Thymus (tissue), 11 donors: ENCODE measurements at regions not wholly inside any gene's neighbourhood (a gene's known extent, or its start where the extent isn't known, plus 50 kb on each side); places are given as distances from the start of the nearest gene placed in this dataset.

ENCODE experiments used
- DNase-seq, 9 donors: peaks; one replicate each; pipeline ENCODE4 v3.0.0-alpha.2; 2013; ENCODE audit warnings: low spot score in 9 of 9, low read depth in 6 of 9, missing footprints in 1 of 9
- H3K27ac ChIP-seq, 2 donors: one replicate each; pipeline ENCODE4 v1.5.1; 2013; ENCODE audit warnings: control low read depth in 1 of 2, low read depth in 1 of 2, low read length in 1 of 2, mild to moderate bottlenecking in 1 of 2, moderate library complexity in 1 of 2
- H3K27me3 ChIP-seq, 2 donors: one replicate each; pipeline ENCODE4 v1.5.1; 2013; ENCODE audit warnings: low read length in 1 of 2; ENCODE audit not compliant: control insufficient read depth in 2 of 2, insufficient read depth in 1 of 2
- H3K36me3 ChIP-seq, 2 donors: one replicate each; pipeline ENCODE4 v1.5.1; 2013; ENCODE audit warnings: low read length in 1 of 2, mild to moderate bottlenecking in 1 of 2, moderate library complexity in 1 of 2; ENCODE audit not compliant: control insufficient read depth in 2 of 2, insufficient read depth in 2 of 2
- H3K4me1 ChIP-seq, 2 donors: one replicate each; pipeline ENCODE4 v1.5.1; 2013; ENCODE audit warnings: low read length in 2 of 2; ENCODE audit not compliant: control insufficient read depth in 2 of 2, insufficient read depth in 2 of 2
- H3K4me3 ChIP-seq, 2 donors: one replicate each; pipeline ENCODE4 v1.5.1; 2013; ENCODE audit warnings: low read length in 2 of 2, control low read depth in 1 of 2, mild to moderate bottlenecking in 1 of 2
- H3K9me3 ChIP-seq, 2 donors: one replicate each; pipeline ENCODE4 v1.5.1; 2013; ENCODE audit warnings: low read length in 1 of 2, mild to moderate bottlenecking in 1 of 2; ENCODE audit not compliant: control insufficient read depth in 2 of 2, insufficient read depth in 1 of 2
- whole genome bisulfite sequencing: extraction: QIAGEN DNeasy Blood & Tissue Kit; methylation state at CpG from one replicate; pipeline ENCODE4 v1.1.7; 2013; 5-methylcytosine and 5-hydroxymethylcytosine counted together
- donor health status: healthy.

DNA sequence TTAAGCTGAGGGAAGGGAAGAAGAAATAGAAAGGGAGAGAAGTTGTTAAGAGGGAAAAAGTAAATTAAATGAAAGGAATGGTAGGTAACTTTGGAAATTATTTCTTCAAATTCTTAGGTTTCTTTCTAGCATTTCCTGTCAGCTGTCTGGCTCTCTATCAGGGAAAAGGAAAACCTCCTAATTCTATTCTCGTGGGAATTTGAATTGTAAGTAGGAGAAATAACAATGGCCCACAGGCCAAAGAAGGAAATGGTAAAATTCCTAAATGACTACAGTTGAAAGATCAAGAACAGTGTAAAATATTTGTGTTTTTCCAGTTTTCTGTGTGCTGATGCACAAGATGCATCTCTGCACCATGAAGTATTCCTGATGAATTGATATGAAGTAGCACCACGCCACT is 173.0 kb downstream of the IBTK start:
- Histone ChIP-seq H3K4me1 (no peaks in the 10 kb centered on the region), H3K9me3 (no peaks in the 10 kb centered on the region), H3K27ac (no peak overlapping the region), H3K27me3 (no peaks in the 10 kb centered on the region), H3K36me3 (no peaks in the 10 kb centered on the region), H3K4me3 (no peak overlapping the region)
- 91% methylated on average over 2 of the region's 2 CpGs for WGBS
- DNase-seq = no peak

DNA sequence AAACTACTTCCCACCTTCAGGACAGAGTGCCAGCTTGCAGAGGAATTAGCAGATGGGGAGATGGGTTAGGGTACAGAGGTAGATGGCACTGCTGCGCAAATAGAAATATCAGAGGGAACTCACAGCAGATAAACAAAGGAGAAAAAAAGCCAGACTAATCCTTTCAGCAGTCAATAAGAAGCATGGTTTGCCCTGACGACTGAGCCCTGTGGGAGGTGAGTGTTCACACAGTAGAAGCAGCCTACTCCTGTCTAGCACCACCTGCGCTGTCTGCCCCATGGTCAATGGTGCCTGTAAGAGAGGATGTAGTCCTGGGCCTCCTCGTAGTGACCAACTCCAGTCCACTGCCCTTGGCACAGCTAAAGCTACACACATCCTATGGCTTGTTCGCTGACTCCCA is 174.1 kb downstream of the IBTK start:
- H3K27ac ChIP-seq = no peak overlapping the region
- H3K27me3 ChIP-seq = no peaks in the 10 kb centered on the region
- H3K9me3 ChIP-seq = no peaks in the 10 kb centered on the region
- WGBS = 91% methylated on average over 5 of the region's 5 CpGs
- no peak for DNase-seq
- no peaks in the 10 kb centered on the region for H3K36me3 ChIP-seq
- H3K4me3 ChIP-seq = no peak overlapping the region
- no peaks in the 10 kb centered on the region for H3K4me1 ChIP-seq

DNA sequence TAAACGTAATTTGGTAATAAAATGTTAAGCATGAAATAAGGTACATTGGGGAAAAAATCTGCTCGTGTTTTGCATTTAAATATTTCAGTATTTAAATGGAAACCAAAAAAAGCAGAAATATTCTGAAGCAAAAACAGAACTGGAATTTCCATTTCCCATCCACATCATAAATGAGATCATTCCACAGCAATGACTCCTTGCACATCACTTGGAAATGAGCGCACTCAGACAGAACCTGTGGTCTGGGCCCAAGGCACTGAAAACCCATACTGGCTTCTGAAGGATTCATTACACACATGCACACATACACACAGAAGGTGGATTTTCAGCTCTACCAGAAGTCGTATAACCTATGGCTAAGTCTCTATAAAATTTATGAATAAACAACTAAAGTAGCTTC is 174.8 kb downstream of the IBTK start:
- Histone ChIP-seq H3K27ac (no peak overlapping the region), H3K4me1 (no peaks in the 10 kb centered on the region), H3K36me3 (no peaks in the 10 kb centered on the region), H3K27me3 (no peaks in the 10 kb centered on the region), H3K4me3 (no peak overlapping the region), H3K9me3 (no peaks in the 10 kb centered on the region)
- no peak for DNase-seq
- 89% methylated on average over 4 of the region's 4 CpGs for WGBS

DNA sequence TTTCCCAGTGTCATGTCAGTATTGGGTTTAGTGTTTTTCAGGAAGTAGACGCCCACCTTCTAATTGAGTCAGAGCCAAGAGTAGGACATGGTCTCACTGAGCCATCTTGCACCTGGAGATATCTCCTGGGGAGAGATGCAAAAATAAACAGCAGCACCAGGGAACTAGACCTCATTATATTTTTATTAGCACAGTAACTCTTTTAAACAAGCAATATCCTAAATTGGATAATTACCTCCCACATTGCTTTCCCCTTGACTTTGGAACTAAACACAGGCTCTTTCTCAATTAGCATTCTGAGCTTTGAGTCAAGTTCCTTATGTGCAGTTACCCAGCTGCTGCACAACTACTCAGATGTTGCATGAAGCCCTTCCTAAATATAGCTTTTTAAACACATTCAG is 175.4 kb downstream of the IBTK start:
- Histone ChIP-seq H3K9me3 (no peaks in the 10 kb centered on the region), H3K27ac (no peak overlapping the region), H3K36me3 (no peaks in the 10 kb centered on the region), H3K4me1 (no peaks in the 10 kb centered on the region), H3K27me3 (no peaks in the 10 kb centered on the region), H3K4me3 (no peak overlapping the region)
- WGBS = 82% methylated on average over 1 of the region's 1 CpG
- no peak for DNase-seq

DNA sequence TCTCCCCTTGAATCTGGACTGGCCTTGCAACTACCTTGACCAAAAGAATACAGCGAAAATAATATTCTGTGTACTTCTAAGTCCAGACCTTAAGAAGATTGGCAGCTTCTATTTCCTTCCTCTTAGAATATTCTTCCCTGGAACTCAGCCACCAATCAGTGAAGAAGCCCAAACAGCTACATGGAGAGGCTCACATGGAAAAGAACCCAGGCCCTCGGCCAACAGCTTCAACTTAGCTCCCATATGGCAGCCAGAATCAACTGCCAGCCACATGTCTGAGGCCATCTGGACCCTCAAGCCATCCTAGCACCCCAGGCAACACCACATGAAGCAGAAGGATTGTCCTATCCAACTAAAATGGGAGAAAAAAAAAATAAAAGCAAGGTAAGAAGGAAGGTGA is 178.8 kb downstream of the IBTK start:
- WGBS = 48% methylated on average over 2 of the region's 2 CpGs
- Histone ChIP-seq H3K27me3 (no peaks in the 10 kb centered on the region), H3K36me3 (no peaks in the 10 kb centered on the region), H3K9me3 (no peaks in the 10 kb centered on the region), H3K4me3 (no peak overlapping the region), H3K4me1 (no peaks in the 10 kb centered on the region), H3K27ac (no peak overlapping the region)
- DNase-seq = no peak

DNA sequence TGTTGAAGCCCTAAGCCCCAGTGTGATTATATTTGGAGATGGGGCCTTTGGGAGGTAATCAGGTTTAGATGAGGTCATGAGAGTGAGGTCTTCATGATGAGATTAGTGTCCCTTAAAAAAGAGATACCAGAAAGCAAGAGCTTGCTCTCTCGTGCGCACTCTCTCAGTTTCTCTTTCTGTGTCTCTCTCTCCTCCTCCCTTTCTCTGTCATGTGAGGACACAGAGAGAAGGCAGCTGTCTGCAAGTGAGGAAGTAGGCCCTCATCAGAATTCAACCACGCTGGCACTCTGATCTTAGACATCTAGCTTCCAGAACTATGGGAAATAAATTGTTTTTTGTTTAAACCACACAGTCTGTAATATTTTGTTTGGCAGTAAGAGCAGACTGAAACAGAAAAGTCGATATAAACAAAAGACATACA is 180.5 kb downstream of the IBTK start:
- Histone ChIP-seq H3K4me3 (no peak overlapping the region), H3K27me3 (no peaks in the 10 kb centered on the region), H3K4me1 (no peaks in the 10 kb centered on the region), H3K27ac (no peak overlapping the region), H3K36me3 (no peaks in the 10 kb centered on the region), H3K9me3 (no peaks in the 10 kb centered on the region)
- WGBS = 52% methylated on average over 4 of the region's 4 CpGs
- DNase-seq = no peak

DNA sequence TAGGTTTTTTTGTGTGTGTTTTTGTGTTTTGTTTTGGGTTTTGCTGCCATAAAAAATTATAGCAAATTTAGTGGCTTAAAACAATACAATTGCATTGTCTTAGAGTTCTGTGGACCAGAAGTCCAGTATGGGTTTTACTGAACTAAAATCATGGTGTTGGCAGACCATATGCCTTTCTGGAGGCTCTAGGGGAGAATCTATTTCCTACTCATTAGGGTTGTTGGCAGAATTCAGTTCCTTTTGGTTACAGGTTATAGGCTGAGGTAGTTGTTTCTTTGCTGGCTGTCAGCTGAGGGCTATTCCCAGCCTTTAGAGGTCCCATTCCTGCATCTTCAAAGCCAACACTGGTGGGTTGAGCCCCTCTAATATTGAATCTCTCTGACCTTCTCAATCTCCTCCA is 181.3 kb downstream of the IBTK start:
- Histone ChIP-seq H3K9me3 (no peaks in the 10 kb centered on the region), H3K4me3 (no peak overlapping the region), H3K27ac (no peak overlapping the region), H3K27me3 (no peaks in the 10 kb centered on the region), H3K36me3 (no peaks in the 10 kb centered on the region), H3K4me1 (no peaks in the 10 kb centered on the region)
- no peak for DNase-seq

DNA sequence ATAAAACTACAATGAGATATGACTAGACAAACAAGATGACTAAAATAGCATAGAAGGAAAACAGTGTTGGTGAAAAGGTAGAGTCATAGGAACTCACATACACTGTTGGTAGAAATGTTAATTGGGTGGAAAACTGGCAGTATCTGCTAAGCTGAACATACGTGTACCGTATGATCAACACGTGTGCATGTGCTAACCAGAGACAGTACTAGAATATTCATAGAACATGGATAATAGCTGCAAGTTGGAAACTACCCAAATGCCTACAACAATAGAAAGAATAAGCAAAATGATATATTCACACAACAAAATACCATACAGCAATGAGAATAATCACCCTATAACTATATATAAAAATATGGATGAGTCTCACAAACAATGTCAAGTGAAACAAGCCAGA is 184.0 kb downstream of the IBTK start:
- 99% methylated on average over 3 of the region's 3 CpGs for WGBS
- H3K4me1 ChIP-seq = no peaks in the 10 kb centered on the region
- no peak overlapping the region for H3K27ac ChIP-seq
- DNase-seq = no peak
- no peaks in the 10 kb centered on the region for H3K9me3 ChIP-seq
- no peaks in the 10 kb centered on the region for H3K36me3 ChIP-seq
- no peak overlapping the region for H3K4me3 ChIP-seq
- no peaks in the 10 kb centered on the region for H3K27me3 ChIP-seq

DNA sequence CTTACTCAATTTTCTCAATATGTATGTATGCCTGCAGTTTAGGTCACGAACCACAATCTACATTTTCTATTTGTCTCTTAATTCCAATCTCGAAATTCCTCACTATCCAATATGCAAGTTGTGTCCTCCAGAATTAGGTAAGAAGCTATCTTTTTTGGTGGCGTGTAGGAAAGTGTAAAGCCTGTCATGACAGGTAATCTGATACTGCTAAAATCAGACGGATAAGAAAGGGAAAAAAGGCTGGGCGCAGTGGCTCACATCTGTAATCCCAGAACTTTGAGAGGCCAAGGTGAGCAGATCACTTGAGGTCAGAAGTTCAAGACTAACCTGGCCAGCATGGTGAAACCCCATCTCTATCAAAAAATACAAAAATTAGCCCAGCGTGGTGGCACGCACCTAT is 185.3 kb downstream of the IBTK start:
- Histone ChIP-seq H3K27ac (no peak overlapping the region), H3K27me3 (no peaks in the 10 kb centered on the region), H3K36me3 (no peaks in the 10 kb centered on the region), H3K4me1 (no peaks in the 10 kb centered on the region), H3K4me3 (no peak overlapping the region), H3K9me3 (no peaks in the 10 kb centered on the region)
- no peak for DNase-seq
- whole genome bisulfite sequencing = 79% methylated on average over 7 of the region's 7 CpGs

DNA sequence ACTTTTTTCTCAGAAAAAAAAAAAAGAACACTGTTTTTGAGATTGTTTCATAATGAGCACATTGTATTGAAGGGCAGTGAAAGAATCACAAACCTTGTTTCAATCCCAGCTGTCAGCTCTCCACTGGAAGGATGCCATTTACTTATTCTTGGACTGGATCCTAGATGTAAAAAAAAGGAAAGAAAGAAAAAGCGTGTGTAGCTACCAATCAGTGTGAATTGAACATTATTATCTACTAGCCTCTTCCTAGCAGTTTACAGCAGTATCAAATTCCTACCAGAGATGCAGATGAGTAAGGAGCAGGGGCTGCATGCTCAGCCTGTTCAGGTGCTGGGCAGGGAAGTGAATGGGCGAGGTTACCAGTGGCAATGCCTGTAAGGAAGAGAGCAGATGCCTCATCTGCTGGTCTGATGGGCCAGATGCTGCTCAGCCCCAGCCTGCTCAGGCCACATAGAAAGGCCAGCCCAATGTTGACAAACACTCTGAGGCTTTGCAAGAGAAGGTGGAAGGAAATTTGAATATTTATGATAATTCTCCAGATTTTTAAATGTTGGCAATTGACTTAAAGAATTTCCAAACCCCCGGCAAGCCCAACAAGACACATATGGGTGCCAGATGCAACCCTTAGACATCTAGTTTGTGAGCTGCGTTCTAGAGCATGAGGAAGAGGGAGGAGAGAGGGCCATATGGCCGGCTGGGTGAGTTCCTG is 189.5 kb downstream of the IBTK start:
- DNase-seq = peak in 1 of 9 donors; percentile 5
- Histone ChIP-seq H3K4me1 (no peaks in the 10 kb centered on the region), H3K27ac (no peak overlapping the region), H3K36me3 (no peaks in the 10 kb centered on the region), H3K9me3 (no peaks in the 10 kb centered on the region), H3K27me3 (no peaks in the 10 kb centered on the region), H3K4me3 (no peak overlapping the region)
- WGBS = 89% methylated on average over 5 of the region's 5 CpGs
